ENCODE measurements at regions not wholly inside any gene's neighbourhood (a gene's known extent, or its start where the extent isn't known, plus 50 kb on each side); places are given as distances from the start of the nearest gene placed in this dataset.

- Mint-ChIP-seq H3K36me3 (no peaks in the 10 kb centered on the region), H3K9me3 (peaks cover 0 to under 1% of the 10 kb centered on the region in 2 donors), H3K27ac (no peak overlapping the region)
- ATAC-seq (no peak), DNase-seq (ENCODE audit: low spot score in 2 of 2) (no peak)
Measured at GRCh38 chr6:150547502-150548222, 52.0 kb upstream of the PLEKHG1 start.

DNA sequence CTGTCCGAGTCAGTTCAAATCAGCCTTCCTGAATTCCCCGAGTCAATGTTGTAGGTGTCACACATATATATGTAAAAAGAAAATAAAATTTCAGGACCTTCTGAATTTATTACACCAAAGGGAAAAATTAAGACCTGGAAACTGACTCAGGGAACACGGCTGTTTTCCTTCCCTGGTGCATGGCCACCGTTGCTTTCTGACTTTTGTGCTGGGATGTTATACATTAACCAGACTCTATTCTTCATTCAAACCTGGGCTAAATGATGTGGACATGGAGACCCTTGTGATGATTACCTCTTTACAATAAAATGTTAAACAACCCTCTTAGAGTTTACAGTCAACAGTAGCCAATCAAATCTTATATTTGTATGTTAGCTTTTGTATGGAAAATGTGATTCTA is 51.4 kb upstream of the PLEKHG1 start:
- Mint-ChIP-seq H3K9me3 (peaks cover 0 to 5% of the 10 kb centered on the region in 2 donors), H3K36me3 (no peaks in the 10 kb centered on the region), H3K27ac (no peak overlapping the region)
- no peak for ATAC-seq
- no peak for DNase-seq (ENCODE audit: low spot score in 2 of 2)

DNA sequence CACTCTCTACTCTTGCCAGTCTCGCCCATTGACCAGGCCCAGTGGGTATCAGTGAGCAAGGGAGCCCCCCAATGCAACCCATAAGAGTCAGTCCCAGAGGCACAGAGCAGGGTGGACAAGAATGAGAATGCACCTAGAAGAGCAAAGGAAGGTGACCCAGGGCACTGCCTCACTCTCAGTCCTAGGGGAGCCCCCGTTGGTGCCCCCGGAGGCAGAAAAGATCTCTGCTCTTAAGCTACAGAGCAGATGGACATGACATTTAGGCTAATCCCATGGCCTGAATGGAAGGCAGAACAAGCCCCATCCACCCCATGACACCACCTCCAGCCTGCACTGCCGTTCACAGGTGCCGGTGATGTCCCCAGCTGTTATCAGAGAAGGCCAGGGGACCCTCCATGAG is 50.7 kb upstream of the PLEKHG1 start:
- H3K36me3 Mint-ChIP-seq: no peaks in the 10 kb centered on the region
- H3K9me3 Mint-ChIP-seq: peaks cover 0 to 5% of the 10 kb centered on the region in 2 donors
- no peak for ATAC-seq
- H3K27ac Mint-ChIP-seq: no peak overlapping the region
- no peak for DNase-seq (ENCODE audit: low spot score in 2 of 2)

- Mint-ChIP-seq H3K36me3 (no peaks in the 10 kb centered on the region), H3K9me3 (peaks cover 0 to 5% of the 10 kb centered on the region in 2 donors), H3K27ac (no peak overlapping the region)
- no peak for DNase-seq (ENCODE audit: low spot score in 2 of 2)
- ATAC-seq: no peak
Measured at GRCh38 chr6:150549674-150550101, 50.0 kb upstream of the PLEKHG1 start.
